Gastroesophageal sphincter (tissue), 3 donors: ENCODE measurements at regions not wholly inside any gene's neighbourhood (a gene's known extent, or its start where the extent isn't known, plus 50 kb on each side); places are given as distances from the start of the nearest gene placed in this dataset.

ENCODE experiments used
- CTCF ChIP-seq, 4 experiments: fragments of 200-600 bp in 2 of 4; fragments of 450-650 bp in 2 of 4; sonication (generic) in 1 of 4; IDR thresholded peaks; one replicate each; pipeline ENCODE4 v1.5.1; 2017 to 2019; ENCODE audit warnings: antibody characterized with exemption in 4 of 4, mild to moderate bottlenecking in 2 of 4, moderate library complexity in 2 of 4
- POLR2AphosphoS5 ChIP-seq: sonication (generic); formaldehyde crosslinking; IDR thresholded peaks from one replicate; pipeline ENCODE4 v1.6.1; 2017; ENCODE audit warnings: antibody characterized with exemption

DNA sequence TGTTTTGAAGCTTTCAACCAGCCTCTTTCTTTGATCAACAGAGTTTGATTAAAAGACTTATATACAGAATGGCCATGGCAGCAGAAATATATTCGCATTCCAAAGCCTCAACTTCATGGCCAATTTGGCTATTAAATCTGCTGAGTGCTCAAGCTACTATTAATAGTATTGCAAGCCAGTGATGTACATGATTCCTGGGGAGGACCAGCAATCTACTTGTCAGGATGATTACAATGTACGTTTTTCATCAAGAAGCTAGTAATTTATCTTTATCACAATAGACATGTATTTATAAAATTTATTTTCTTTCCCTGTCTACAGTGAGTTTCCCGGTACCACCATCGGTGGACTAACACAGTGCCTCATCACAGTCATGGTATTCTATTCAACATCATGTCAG is 515.5 kb downstream of the AMY1C start:
- no peak for TF ChIP-seq CTCF (IDR thresholded peaks at IDR 0.05)
- TF ChIP-seq POLR2AphosphoS5 = no peak
